H1 (cell line): ENCODE measurements at regions not wholly inside any gene's neighbourhood (a gene's known extent, or its start where the extent isn't known, plus 50 kb on each side); places are given as distances from the start of the nearest gene placed in this dataset.

Experiments
- CHD7 ChIP-seq: fragments of 300-600 bp; sonication (generic); IDR thresholded peaks from 2 replicates; pipeline ENCODE4 v1.7.1; 2012; ENCODE audit warnings: low read length, moderate library complexity, mild to moderate bottlenecking, inconsistent platforms; ENCODE audit not compliant: insufficient replicate concordance
- CTBP2 ChIP-seq: IDR thresholded peaks from 2 replicates; pipeline ENCODE4 v1.7.0; 2011; ENCODE audit warnings: borderline replicate concordance, mild to moderate bottlenecking, moderate library complexity, mixed read lengths, low read length; ENCODE audit not compliant: insufficient read depth, insufficient read length
- FOSL1 ChIP-seq: IDR thresholded peaks from 2 replicates; pipeline ENCODE4 v1.6.1; 2011; ENCODE audit warnings: mild to moderate bottlenecking, low read depth, low read length, moderate library complexity; ENCODE audit not compliant: insufficient read depth
- JUN ChIP-seq: IDR thresholded peaks from 2 replicates; pipeline ENCODE4 v1.6.1; 2011; ENCODE audit warnings: low read depth, mild to moderate bottlenecking, improper control_type of control experiment, low read length
- NANOG ChIP-seq: IDR thresholded peaks from 2 replicates; pipeline ENCODE4 v1.6.1; 2011; ENCODE audit warnings: low read length, low read depth, mild to moderate bottlenecking, inconsistent platforms; ENCODE audit not compliant: insufficient read depth, poor library complexity, severe bottlenecking
- TCF12 ChIP-seq: IDR thresholded peaks from 2 replicates; pipeline ENCODE4 v1.6.1; 2011; ENCODE audit warnings: low read depth, mild to moderate bottlenecking, low read length

- TF ChIP-seq CHD7 (no peak), TCF12 (no peak), NANOG (no peak), JUN (no peak), CTBP2 (no peak), FOSL1 (no peak)
- TF ChIP-seq, all 59 proteins: peak for 0
These were observed 95.9 kb upstream of the PRR23C start (continued) for GRCh38 chr3:139140553-139140952.
